CD14-positive monocyte (primary cell): ENCODE measurements at regions not wholly inside any gene's neighbourhood (a gene's known extent, or its start where the extent isn't known, plus 50 kb on each side); places are given as distances from the start of the nearest gene placed in this dataset.
"Not testable (repeated sequence)": the region's sequence is repeated elsewhere in the genome, so short reads cannot be mapped to it uniquely, and the experiment has no call there.

Experiments used
- DNase-seq, 3 donors: peaks; one replicate each; pipeline ENCODE4 v3.0.0-alpha.2; 2011 to 2022
- H2AFZ ChIP-seq: 2 replicates; pipeline ENCODE4 v1.6.0; 2012; ENCODE audit warnings: mild to moderate bottlenecking, low read depth, low read length, inconsistent platforms; ENCODE audit not compliant: insufficient read depth, poor library complexity, severe bottlenecking
- H3K27ac ChIP-seq, 2 donors: 1 replicate in 1 of 2; 2 replicates in 1 of 2; pipeline ENCODE4 v1.5.1; 2012 to 2013; ENCODE audit warnings: low read length in 2 of 2, control low read depth in 1 of 2, inconsistent platforms in 1 of 2, low read depth in 1 of 2, mild to moderate bottlenecking in 1 of 2
- H3K27me3 ChIP-seq, 2 donors: one replicate each; pipeline versions ENCODE4 v1.6.0 to v1.6.1; 2011 to 2013; ENCODE audit warnings: low read length in 2 of 2; ENCODE audit not compliant: control insufficient read depth in 2 of 2, insufficient read depth in 2 of 2
- H3K36me3 ChIP-seq, 2 donors: replicated peaks in 1 of 2; 1 replicate in 1 of 2; 2 replicates in 1 of 2; pipeline versions ENCODE4 v1.5.1 to v1.6.1; 2012 to 2013; ENCODE audit warnings: low read length in 2 of 2, control low read depth in 1 of 2, inconsistent platforms in 1 of 2, mild to moderate bottlenecking in 1 of 2; ENCODE audit not compliant: insufficient read depth in 2 of 2, control insufficient read depth in 1 of 2
- H3K4me1 ChIP-seq, 2 donors: 1 replicate in 1 of 2; 2 replicates in 1 of 2; pipeline versions ENCODE4 v1.5.1 to v1.6.1; 2012 to 2013; ENCODE audit warnings: low read length in 2 of 2, control low read depth in 1 of 2, inconsistent platforms in 1 of 2, mild to moderate bottlenecking in 1 of 2, moderate library complexity in 1 of 2; ENCODE audit not compliant: insufficient read depth in 2 of 2, control insufficient read depth in 1 of 2
- H3K4me2 ChIP-seq: replicated peaks from 2 replicates; pipeline ENCODE3; 2012; ENCODE audit warnings: low read length, moderate library complexity, mild to moderate bottlenecking; ENCODE audit not compliant: poor library complexity, severe bottlenecking; ENCODE audit errors: extremely low read depth
- H3K4me3 ChIP-seq, 3 experiments: fragments of 200-600 bp in 1 of 3; sonication (generic) in 1 of 3; replicated peaks in 1 of 3; 1 replicate in 2 of 3; 2 replicates in 1 of 3; pipeline ENCODE4 v1.5.1; 2011 to 2013; ENCODE audit warnings: low read length in 3 of 3, mild to moderate bottlenecking in 3 of 3, control low read depth in 2 of 3, low read depth in 2 of 3, inconsistent platforms in 1 of 3, moderate library complexity in 1 of 3
- H3K79me2 ChIP-seq: 2 replicates; pipeline ENCODE4 v1.6.0; 2012; ENCODE audit warnings: mild to moderate bottlenecking, control low read depth, inconsistent platforms, low read length, moderate library complexity; ENCODE audit not compliant: insufficient read depth
- H3K9ac ChIP-seq: 2 replicates; pipeline ENCODE4 v1.6.0; 2017; ENCODE audit warnings: low read length, mild to moderate bottlenecking; ENCODE audit not compliant: insufficient read depth, poor library complexity, severe bottlenecking
- H3K9me3 ChIP-seq, 2 donors: replicated peaks in 1 of 2; 1 replicate in 1 of 2; 2 replicates in 1 of 2; pipeline versions ENCODE4 v1.5.1 to v1.6.1; 2012 to 2013; ENCODE audit warnings: low read length in 2 of 2, control low read depth in 1 of 2; ENCODE audit not compliant: control insufficient read depth in 1 of 2, insufficient read depth in 1 of 2
- H4K20me1 ChIP-seq: 2 replicates; pipeline ENCODE4 v1.6.0; 2012; ENCODE audit warnings: mild to moderate bottlenecking, low read length, control low read depth, moderate library complexity; ENCODE audit not compliant: insufficient read depth
- H3K27ac Mint-ChIP-seq, 7 donors: one replicate each; pipeline ENCODE4 v1.8.0; 2020; ENCODE audit warnings: mild to moderate bottlenecking in 7 of 7, mixed read lengths in 7 of 7, moderate library complexity in 6 of 7, inconsistent platforms in 2 of 7
- H3K27me3 Mint-ChIP-seq, 3 donors: one replicate each; pipeline ENCODE4 v1.8.0; 2021 to 2022; ENCODE audit warnings: low read depth in 3 of 3, mild to moderate bottlenecking in 3 of 3, mixed read lengths in 3 of 3, moderate library complexity in 3 of 3, inconsistent platforms in 1 of 3
- H3K36me3 Mint-ChIP-seq, 2 donors: one replicate each; pipeline ENCODE4 v1.8.0; 2020; ENCODE audit warnings: mixed read lengths in 2 of 2, inconsistent platforms in 1 of 2, mild to moderate bottlenecking in 1 of 2
- H3K4me1 Mint-ChIP-seq: one replicate; pipeline ENCODE4 v1.8.0; 2020; ENCODE audit warnings: mild to moderate bottlenecking, mixed read lengths
- H3K4me3 Mint-ChIP-seq, 2 donors: one replicate each; pipeline ENCODE4 v1.8.0; 2020; ENCODE audit warnings: mild to moderate bottlenecking in 2 of 2, mixed read lengths in 2 of 2, moderate library complexity in 1 of 2
- H3K9me3 Mint-ChIP-seq, 7 donors: one replicate each; pipeline ENCODE4 v1.8.0; 2020 to 2022; ENCODE audit warnings: mixed read lengths in 7 of 7, mild to moderate bottlenecking in 6 of 7, moderate library complexity in 6 of 7, inconsistent platforms in 2 of 7
- WGBS: methylation state at CpG from one replicate; pipeline ENCODE4 v1.1.5; 2013; ENCODE audit warnings: missing lambda C conversion rate; ENCODE audit not compliant: insufficient coverage; 5-methylcytosine and 5-hydroxymethylcytosine counted together
- intact Hi-C, 2 donors: fragments of 100-400 bp; cut with micrococcal nuclease; formaldehyde crosslinking; loops; one replicate each; pipeline versions ENCODE4 v1.15.0 to v1.15.1; 2023
- TF ChIP-seq, protein P1 (sequence below): fragments of 200-600 bp; IDR thresholded peaks from one replicate; pipeline ENCODE4 v1.8.0; 2022; ENCODE audit warnings: antibody characterized with exemption, mild to moderate bottlenecking

- intact Hi-C loops, H2AFZ ChIP-seq, H3K79me2 ChIP-seq, H3K27me3 ChIP-seq, H3K9me3 ChIP-seq, H3K4me1 ChIP-seq, H3K9me3 Mint-ChIP-seq, H3K27ac ChIP-seq, H3K36me3 Mint-ChIP-seq, H3K4me2 ChIP-seq, H3K27ac Mint-ChIP-seq, H3K36me3 ChIP-seq, H4K20me1 ChIP-seq, H3K27me3 Mint-ChIP-seq, H3K9ac ChIP-seq, DNase-seq, H3K4me3 ChIP-seq: not testable (repeated sequence)
- Mint-ChIP-seq H3K4me1 (peaks cover 18% of the 10 kb centered on the region), H3K4me3 (peak overlapping the region in 1 of 2 donors; percentile 43)
- TF ChIP-seq, protein P1, sequence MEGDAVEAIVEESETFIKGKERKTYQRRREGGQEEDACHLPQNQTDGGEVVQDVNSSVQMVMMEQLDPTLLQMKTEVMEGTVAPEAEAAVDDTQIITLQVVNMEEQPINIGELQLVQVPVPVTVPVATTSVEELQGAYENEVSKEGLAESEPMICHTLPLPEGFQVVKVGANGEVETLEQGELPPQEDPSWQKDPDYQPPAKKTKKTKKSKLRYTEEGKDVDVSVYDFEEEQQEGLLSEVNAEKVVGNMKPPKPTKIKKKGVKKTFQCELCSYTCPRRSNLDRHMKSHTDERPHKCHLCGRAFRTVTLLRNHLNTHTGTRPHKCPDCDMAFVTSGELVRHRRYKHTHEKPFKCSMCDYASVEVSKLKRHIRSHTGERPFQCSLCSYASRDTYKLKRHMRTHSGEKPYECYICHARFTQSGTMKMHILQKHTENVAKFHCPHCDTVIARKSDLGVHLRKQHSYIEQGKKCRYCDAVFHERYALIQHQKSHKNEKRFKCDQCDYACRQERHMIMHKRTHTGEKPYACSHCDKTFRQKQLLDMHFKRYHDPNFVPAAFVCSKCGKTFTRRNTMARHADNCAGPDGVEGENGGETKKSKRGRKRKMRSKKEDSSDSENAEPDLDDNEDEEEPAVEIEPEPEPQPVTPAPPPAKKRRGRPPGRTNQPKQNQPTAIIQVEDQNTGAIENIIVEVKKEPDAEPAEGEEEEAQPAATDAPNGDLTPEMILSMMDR, result peak; percentile 75
- 37% methylated on average over 3 of the region's 11 CpGs for WGBS
These were observed 104.7 kb upstream of the CCZ1B start for GRCh38 chr7:6930787-6931186.

- DNase-seq, H3K4me1 ChIP-seq, H3K4me2 ChIP-seq, H4K20me1 ChIP-seq, H3K4me3 ChIP-seq, H3K27me3 ChIP-seq, H3K27ac ChIP-seq, H3K36me3 Mint-ChIP-seq, H3K36me3 ChIP-seq, H3K9me3 Mint-ChIP-seq, H3K79me2 ChIP-seq, H2AFZ ChIP-seq, H3K27me3 Mint-ChIP-seq, H3K27ac Mint-ChIP-seq, H3K9ac ChIP-seq, H3K4me3 Mint-ChIP-seq, intact Hi-C loops, H3K9me3 ChIP-seq: not testable (repeated sequence)
- 100% methylated on average over 1 of the region's 7 CpGs for WGBS
- H3K4me1 Mint-ChIP-seq, result peaks cover 14% of the 10 kb centered on the region
These were observed 105.4 kb upstream of the CCZ1B start for GRCh38 chr7:6931456-6931855.

DNA sequence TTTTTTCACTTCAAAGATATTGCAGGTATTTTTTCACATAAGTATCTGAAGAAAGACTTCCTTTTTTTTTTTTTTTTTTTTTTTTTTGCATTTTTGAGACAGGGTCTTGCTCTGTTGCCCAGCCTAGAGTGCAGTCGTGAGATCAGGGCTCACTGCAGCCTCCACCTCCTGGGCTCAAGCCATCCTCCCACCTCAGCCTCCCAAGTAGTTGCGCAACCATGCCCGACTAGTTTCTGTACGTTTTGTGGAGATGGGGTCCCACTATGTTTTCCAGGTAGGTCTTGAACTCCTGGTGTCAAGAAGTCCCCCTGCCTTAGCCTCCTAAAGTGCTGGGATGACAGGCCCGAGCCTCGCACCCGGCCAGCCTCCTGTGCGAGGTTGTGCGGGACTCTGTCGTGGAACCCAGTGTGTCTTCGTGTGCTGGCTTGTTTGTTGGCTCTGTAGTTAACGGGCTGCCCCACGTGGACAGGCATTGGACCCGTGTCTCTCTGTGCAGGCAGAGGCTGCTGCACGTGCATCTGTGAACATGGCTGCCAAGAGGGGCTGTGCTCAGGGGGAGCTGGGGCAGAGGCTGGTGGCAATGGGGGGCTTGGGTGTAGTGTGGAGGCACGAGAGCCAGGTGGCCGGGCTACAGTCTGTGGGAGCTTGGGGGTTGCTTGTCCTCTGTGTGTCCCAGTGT, 108.0 kb upstream of the CCZ1B start:
- H3K27ac Mint-ChIP-seq, H3K9ac ChIP-seq, H4K20me1 ChIP-seq, H3K4me2 ChIP-seq, H3K4me1 ChIP-seq, H3K9me3 Mint-ChIP-seq, intact Hi-C loops, H3K79me2 ChIP-seq, H3K27me3 ChIP-seq, H3K27me3 Mint-ChIP-seq, H3K36me3 ChIP-seq, DNase-seq, H3K4me3 ChIP-seq, H3K36me3 Mint-ChIP-seq, H3K9me3 ChIP-seq, H3K27ac ChIP-seq, H2AFZ ChIP-seq, H3K4me1 Mint-ChIP-seq, H3K4me3 Mint-ChIP-seq: not testable (repeated sequence)
- 95% methylated on average over 11 of the region's 17 CpGs for WGBS
